ENCODE measurements at regions not wholly inside any gene's neighbourhood (a gene's known extent, or its start where the extent isn't known, plus 50 kb on each side); places are given as distances from the start of the nearest gene placed in this dataset.

DNA sequence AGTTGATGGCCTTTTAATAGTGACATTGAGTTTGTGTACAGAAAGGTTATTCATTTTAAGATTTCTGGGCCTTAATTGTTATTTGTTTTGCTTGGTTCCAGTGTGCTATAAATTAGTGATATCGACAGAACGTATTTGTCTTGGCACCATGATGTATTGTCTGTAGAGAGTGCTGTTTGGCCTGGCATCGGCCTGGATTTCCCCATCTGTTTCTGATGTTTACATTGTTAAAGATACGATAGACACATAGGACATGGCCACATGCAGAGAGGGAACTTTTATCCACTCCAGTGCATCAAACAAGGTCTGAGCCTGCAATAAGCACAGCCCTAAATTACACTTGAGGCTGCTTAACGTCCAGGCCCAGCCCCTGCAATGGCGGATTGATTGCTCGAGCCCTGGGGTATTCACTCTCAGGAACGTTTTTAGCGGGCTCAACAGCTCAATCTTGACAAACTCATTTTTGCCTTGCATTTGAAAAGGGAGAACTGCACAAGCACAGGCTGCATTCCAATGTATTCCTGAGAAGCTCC is 144.7 kb downstream of the SLC4A3 start:
- DNase-seq, result no peak

DNA sequence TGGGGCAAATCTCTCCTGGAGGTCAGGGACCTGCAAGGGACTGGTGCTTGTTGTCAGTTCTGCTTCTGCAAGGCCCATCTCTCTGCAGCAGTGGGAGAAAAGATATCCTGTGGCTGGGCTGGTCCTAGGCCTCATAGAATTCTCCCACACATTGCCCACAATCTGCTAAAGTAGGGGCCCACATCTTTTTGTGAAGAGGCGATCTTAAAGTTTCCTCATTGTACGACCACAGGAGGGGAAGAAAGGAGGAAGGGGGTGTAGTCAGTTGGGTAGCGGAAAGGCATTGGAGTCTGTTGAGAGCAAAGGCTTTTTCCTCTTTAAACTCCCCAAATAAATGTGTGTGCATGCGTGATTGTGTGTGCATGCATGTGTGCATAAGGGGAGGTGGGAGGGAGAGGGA is 145.3 kb downstream of the SLC4A3 start:
- no peak for DNase-seq

DNA sequence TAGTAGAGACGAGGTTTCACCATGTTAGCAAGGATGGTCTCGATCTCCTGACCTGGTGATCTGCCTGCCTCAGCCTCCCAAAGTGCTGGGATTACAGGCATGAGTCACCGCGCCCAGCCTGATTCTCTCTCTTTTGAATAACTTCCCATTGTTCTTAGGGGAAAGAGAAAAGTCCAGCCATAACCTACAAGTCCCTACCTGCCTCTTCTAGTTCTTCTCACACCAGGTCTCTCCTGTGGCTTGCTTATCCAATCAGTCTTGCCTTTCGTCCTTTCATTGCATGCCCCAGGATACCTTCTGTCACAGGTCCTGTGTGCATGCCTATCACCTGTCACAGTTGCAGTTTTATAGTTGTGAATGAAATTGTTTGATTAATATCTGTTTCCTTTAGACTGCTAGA is 148.1 kb downstream of the SLC4A3 start:
- DNase-seq, result no peak

DNA sequence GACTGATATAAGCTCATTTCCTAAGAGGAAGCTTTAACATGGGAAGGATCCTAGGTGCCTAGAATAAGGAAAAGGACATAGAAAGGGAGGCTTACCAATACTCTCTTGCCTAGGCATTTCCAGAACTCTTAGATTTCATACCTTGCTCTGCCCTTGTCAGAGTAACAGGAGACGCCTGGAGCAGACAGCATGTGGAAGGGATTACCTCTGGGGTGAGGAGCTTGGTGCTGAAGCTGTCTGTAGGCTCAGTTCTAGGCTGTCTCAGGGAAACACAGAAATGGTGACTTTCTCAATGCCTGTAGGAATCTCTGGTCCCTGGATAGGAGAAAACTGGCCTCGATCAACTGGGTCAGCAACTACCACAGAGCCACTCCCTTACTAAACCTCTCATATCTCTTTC is 150.0 kb downstream of the SLC4A3 start:
- no peak for DNase-seq

DNA sequence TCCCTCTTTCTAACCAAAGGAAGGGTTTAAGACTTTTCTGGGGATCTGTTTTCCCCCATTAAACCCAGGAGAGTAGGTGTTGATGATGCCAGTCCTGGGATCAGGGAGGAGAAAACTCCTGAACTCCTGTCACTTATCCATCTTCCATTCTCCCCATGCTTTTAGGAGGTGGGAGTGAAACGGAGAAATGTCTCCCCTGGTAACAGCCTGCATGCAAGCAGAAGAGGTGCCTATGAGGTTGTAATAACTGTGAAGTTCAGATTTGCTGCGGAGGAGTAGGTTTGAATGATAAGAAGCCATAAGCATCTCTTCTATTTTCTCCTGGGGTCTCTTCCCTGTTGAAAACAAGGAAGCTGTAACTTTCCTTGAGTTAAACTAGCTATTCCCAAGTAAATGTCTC is 150.8 kb downstream of the SLC4A3 start:
- no peak for DNase-seq

DNA sequence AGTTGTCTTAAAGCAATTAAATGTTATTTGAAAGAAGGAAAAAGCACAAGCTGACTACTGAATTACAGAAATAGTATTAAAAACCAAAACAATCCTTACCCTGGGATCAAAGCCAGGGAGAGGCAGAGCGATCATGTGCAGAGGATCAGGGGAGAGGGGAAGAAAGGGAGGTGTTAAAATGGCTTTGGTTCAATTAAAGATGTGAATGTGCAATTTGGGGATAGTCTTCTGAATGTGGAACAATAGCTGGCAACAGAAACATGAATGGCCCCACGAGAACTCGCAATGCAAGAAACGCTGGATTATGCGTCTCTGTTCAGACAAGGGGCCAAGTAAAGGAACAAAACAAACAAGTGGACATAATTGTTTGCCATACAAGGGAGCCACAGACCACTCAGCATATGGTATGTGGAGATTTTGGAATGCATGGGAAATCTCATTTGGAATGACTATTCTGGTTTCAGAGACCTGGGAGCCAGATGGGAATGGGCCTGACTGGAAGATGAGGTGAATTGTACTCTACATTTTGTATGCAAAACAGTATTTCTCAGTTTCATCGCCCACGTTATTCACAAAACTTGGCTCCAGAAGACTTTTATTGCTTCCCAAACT is 155.4 kb downstream of the SLC4A3 start:
- DNase-seq, result no peak

DNA sequence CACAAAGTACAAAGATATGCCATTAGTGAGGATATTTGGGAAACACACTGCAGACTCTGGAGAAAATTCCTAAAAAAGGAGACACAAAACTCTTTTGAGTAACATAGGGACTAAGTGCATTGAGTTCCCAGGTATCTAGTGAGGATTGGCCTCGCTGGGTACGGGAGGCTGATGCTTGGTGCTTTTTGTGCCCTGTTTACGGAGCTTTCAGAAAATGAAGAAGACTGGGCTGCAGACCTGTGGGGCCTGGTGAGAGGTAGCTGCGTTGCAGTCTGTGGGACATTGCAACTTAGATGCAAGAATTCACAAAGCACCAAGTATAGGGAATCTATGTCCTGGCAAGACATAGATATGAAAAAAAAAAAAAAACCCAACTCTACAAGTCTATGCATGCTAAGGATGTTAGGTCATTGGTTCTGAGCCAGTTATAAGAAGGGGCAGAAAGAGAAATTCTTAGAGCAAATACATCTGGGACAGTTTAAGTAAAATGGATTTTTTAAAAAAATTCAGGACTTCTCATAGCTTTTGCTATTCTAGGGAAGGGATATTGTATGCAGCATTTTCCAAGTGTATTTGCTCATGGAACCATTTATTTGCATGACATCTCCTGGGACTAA is 156.0 kb downstream of the SLC4A3 start:
- no peak for DNase-seq

DNA sequence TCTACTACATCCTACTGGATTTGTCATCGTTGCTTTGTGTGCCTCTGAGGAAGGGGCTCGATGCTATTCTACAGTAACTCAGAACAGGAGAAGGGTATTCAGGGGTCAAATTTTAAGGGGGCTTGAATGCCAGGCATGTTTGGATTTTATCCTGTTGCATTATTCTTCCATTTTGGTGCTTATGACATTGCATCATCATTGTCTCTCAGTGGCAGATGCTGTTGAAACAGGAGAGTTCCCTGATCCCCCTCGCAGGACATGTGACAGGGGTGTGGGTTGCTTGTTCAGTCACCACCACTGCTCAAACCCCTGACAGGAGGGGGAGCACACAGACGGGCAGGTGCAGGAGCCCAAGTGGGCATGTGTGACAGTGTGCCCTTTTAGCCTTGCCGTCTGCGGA is 156.7 kb downstream of the SLC4A3 start:
- DNase-seq, result no peak

DNA sequence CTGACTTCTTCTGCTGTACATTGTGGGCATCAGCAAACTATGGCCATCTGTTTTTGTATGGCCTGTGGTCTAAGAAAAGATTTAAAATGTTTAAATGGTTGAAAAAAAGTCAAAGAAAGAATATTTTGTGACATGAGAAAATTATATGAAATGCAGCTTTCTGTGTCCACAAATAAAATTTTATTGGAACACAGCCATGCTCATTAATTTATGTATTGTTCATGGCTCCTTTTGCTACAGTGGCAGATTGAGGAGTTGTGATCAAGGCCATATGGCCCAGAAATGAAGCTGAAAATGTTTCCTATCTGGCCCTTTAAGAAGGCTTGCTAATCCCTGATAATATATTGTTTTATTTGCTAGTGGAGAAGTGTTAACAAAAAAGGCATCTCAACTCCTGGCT is 162.0 kb downstream of the SLC4A3 start:
- DNase-seq, result no peak

DNA sequence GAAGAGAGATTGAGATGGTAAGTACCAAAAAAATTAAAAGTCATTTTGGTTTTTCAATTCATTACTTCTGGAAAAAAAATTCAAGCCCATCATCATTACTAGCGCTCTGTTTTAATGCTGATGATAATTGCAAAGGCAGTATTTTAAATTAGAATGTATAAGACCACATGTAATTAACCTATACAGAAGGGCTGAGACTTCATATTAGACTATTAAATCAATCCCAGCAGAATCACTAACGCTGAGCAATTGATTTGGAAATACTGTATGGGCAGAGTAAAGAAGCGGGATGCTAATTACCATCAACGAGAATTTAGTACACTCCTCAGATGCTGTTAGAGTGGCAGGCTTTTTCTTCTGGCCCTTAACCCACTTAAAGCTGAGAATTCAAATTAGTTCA is 165.0 kb downstream of the SLC4A3 start:
- no peak for DNase-seq

DNA sequence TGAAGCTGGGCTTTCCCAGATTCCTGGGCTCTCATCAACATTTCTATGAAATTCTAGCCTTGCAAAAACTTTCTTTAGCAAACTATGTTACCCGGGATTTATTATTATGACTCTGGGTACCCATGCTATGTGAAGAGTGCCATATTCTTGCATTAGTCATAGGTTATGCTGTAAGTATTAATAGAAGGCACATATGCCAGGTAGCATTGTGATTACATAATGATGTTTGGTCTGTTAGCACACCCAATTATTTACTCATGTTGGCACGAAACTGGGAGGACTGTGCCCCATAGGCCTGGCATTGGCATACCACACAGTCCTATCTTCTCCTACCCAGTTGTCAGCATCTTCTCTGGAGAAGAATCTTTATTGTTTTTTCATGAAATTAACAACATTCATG is 171.0 kb downstream of the SLC4A3 start:
- no peak for DNase-seq

DNA sequence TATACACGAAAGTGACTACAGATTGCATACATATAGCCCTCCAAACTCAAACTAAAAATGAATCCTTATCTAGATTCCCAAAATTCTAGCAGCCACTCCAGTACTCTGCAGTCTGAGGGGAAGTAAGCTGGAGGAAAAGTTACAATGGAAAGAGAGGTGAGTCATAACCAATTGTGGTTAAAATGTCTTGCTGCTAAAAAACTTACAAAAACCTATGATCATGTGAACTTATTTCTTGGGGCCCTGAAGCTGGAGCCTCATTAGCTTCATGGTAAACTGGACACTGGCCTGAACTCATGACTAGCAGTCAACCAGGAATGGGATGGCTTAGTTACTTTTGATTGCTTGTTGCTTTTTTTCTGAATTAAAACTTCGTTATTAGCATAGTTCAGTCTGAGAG is 175.9 kb downstream of the SLC4A3 start:
- DNase-seq, result no peak

DNA sequence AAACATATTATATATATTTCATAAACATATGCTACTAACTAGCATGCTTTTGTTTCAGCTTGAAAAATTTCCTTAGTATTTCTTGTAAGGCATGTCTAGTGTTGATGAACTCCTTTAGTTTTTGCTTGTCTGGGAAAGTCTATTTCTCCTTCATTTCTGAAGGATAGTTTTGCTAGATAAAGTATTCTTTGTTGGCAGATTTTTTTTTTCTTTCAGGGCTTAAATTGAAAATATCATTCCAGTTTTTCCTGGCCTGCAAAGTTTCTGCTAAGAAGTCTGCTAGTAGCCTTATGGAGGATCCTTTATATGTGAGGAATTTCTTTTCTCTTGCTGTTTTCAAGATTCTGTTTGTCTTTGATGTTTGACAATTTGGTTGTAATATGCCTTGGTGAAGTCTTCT is 183.5 kb downstream of the SLC4A3 start:
- DNase-seq, result no peak

DNA sequence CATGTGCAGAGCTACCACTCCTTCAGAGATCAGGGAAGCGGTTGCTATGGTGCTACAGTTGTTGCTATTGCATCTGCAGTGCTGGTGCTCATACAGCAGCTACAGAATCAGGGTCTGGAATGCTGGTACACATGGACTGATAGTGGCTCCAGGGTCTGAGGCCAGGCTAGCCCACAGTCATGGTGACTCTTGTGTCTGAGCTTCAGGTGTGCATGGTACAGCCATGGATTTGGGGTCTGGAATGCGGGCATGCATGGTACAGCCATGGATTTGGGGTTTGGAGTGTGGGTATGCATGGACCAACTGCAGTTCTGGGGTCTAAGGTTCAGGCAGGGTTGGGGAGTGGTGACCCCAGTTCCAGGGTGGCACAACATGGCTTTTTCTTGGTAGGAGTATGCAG is 185.2 kb downstream of the SLC4A3 start:
- DNase-seq, result no peak

DNA sequence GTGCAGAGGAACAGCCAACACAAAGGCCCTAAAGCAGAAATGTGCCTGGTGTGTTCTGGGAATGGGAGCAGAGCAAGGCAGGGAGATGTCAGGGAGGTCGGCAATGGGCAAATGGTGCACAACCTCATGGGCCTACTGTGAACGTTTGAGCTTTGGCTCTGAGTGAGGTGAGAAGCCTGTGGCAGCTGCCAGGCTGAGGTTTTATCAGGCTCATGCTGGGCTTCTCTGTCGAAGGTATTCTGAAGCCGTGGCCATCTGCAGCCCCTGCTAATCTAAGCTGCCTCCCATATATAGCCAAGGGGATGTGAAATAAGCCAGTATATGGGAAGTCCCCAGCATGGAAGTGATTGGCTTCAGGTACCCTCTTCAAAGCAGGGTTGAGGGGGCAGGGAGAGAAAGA is 193.3 kb downstream of the SLC4A3 start:
- no peak for DNase-seq

DNA sequence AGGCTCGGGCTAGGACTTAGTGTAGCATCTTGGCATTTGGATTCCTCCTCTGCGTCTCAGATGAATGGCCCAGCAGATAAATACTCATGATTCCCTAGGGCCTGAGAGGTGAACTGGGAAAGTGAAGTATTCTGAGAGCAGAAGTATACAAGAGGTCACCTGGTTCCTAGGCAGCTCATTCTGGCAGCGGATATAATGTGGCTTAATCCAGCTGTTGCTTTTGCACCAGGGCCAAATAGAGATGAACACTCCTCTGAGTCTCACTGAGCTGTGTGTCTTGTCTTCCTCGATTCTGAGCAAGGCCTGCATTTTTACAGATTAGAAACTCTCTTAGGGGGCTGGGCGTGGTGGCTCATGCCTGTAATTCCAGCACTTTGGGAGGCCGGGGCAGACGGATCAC is 196.1 kb downstream of the SLC4A3 start:
- no peak for DNase-seq

DNA sequence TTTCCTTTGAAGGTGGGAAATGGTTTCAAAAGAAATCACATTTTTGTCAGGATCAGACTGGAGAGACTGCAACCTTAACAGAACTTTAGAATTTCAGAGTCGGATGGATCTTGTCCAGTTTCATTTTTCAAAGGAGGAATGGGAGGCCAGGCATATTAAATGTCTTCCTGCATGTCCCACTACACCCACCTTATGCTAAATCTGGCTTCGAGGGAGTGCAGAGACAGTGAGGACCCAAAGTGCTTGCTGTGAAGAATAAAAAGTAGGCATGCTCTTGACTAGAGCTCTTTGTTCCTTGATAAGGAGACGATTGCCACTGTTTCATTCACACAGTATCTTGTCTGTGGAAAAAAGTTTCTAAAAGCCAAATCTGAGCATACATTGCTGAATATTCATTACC is 197.6 kb downstream of the SLC4A3 start:
- no peak for DNase-seq

DNA sequence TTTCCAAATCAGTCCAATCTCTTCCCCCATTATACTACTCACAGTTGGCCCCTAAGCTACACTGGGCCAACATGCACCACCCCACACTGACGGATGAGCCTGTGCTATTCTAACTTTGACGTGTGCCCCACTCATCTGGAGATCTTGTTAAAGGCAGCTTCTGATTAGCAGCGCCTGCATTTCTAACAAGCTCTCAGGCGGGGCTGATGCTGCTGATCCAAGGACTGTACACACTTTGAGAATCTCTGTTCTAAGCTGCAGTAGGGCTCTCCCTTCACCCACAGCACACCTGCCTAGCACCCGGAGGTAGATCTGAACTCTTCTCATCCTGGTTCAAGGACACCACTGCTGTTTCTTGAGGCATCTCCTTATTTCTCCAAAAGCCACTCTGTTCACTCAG is 200.7 kb downstream of the SLC4A3 start:
- DNase-seq, result no peak

DNA sequence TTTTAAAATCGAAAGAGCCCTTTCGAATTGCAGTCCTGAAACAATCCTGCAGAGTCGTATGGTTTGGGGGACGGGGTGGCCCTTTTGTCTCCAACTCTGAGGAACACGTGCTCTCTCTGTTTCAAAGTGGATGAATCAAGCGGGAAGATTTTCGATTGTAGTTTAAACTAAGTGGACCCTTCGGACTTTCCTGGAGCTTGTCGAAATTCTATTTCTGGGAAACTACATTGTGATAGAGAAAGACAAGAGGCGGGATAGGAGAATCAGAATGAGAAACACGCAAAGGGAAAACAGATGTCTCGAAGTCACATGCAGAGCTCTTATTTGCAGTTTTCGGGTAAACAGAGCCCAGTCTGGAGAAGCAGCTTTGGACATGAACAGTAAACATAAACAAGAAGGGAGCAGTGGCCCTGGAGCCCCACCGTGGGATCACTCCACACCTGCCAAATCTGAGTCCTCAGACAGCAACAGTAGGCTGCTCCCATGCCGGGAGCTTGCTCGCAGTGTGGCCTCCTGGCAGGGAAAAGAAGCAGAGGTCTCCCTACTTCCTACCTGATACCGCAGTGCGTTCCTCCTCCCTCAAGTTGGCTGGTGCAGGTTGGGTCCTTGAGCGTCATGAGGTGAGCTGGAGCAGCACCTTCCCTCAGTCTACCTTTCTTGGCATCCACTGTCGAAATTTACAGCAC is 202.4 kb downstream of the SLC4A3 start:
- DNase-seq, result no peak

DNA sequence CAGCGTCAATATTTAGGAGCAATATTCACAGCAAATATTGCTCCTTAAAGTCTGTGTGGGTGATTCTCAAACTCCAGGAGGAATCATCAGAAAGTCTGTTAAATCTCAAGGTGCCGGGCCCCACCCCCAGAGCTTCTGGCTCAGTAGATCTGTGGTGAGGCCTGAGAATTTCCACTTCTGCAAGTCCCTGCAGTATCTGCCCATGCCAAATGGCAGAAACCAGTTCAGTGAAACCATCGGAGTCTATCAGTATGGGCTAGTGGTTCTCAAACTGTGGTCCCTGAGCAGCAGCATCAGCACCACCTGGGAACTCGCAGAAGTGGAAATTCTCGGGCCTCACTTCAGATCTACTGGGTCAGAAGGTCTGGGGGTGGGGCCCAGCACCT is 202.9 kb downstream of the SLC4A3 start:
- DNase-seq, result no peak

DNA sequence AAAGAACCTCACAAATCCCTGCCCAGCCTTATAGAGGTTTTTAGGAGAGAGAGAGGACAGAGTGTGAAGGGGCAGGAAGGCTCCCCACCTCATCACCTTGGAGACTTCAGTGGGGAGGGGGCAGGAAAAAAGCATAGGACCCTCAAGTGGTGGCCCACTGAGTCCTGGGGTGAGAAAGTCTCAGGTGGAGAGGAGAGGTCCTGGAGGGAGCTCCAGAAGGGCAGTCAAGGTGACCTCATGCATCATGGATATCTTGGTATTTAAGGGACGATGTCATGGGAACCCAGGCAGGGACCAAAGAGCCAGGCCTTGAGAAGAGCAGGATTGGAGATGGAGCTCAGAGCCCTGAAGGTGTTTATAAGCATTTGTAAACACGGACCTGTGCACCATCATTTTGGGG is 204.5 kb downstream of the SLC4A3 start:
- no peak for DNase-seq

DNA sequence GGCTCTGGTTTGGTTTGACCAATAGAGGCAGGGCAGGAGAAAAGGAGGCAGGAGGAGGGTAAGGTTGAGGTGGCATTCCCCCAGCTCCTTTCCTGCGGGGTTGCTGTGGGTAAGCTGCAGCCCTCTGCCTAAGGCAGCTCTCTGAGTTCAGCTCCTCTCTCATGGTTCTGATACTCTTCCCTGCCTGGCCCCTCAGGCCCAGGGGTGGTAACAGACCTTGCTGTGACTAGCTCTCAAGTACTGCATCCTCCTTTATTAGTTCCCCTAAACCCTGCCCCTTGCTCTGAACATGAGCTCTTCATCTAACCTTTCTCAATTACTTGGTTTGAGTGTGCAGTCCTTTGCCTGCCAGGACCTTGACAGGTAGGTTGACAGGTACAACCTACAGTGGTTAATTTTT is 205.5 kb downstream of the SLC4A3 start:
- no peak for DNase-seq

DNA sequence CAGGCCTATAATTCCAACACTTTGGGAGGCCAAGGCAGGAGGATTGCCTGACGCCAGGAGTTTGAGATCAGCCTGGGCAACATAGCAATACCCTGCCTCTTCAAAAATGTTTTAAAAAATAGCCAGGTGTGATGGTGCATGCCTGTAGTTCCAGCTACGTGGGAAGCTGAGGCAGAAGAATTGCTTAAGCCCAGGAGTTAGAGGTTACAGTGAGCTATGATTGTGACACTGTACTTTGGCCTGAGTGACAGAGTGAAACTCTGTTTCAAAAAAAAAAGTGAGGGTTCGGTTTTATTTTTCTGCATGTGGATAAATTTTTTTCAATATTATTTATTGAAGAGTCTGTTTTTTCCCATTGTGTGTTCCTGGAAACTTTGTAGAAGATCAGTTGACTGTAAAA is 208.1 kb downstream of the SLC4A3 start:
- no peak for DNase-seq

DNA sequence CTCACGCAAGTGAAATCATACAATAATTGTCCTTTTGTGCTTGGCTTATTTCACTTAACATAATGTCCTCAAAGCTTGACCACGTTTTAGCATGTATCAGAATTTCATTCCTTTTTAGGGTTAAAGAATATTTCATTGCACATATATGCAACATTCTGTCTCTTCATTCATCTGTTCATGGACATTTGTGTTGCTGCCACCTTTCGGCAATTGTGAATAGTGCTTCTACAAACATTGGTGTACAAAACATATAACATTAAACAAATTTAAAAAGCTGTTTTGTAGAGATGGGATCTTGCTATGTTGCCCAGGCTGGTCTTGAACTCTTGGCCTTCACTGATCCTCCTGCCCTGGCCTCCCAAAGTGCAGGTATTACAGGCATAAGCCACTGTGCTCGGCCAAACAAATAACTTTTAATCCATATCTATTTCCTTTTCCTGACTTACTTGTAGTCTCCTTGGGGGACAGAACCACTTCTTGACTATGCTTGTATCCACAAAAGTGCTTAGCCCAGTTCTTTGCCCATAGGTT is 209.3 kb downstream of the SLC4A3 start:
- no peak for DNase-seq

Data from inflammatory macrophage treated with lipopolysaccharide for 4 hours (primary cell).